Neural cell (in vitro differentiated cells): ENCODE measurements at regions not wholly inside any gene's neighbourhood (a gene's known extent, or its start where the extent isn't known, plus 50 kb on each side); places are given as distances from the start of the nearest gene placed in this dataset.

Experiments used
- EP300 ChIP-seq: fragments of 450-650 bp; conservative IDR thresholded peaks from 2 replicates; pipeline ENCODE4 v1.6.1; 2014; ENCODE audit warnings: antibody characterized with exemption, mild to moderate bottlenecking, moderate library complexity; ENCODE audit not compliant: poor library complexity, severe bottlenecking
- POLR2AphosphoS5 ChIP-seq: IDR thresholded peaks from 2 replicates; pipeline ENCODE4 v1.6.1; 2012
- RAD21 ChIP-seq: fragments of 450-650 bp; conservative IDR thresholded peaks from 2 replicates; pipeline ENCODE4 v1.6.1; 2014; ENCODE audit warnings: antibody characterized with exemption, mild to moderate bottlenecking, moderate library complexity
- TF ChIP-seq, protein P1 (sequence below): IDR thresholded peaks from 2 replicates; pipeline ENCODE4 v1.6.1; 2012; ENCODE audit warnings: borderline replicate concordance
- TF ChIP-seq, protein P2 (sequence below): fragments of 450-650 bp; IDR thresholded peaks from 2 replicates; pipeline ENCODE4 v1.5.1; 2014; ENCODE audit warnings: antibody characterized with exemption, mild to moderate bottlenecking, moderate library complexity; ENCODE audit not compliant: poor library complexity, severe bottlenecking

DNA sequence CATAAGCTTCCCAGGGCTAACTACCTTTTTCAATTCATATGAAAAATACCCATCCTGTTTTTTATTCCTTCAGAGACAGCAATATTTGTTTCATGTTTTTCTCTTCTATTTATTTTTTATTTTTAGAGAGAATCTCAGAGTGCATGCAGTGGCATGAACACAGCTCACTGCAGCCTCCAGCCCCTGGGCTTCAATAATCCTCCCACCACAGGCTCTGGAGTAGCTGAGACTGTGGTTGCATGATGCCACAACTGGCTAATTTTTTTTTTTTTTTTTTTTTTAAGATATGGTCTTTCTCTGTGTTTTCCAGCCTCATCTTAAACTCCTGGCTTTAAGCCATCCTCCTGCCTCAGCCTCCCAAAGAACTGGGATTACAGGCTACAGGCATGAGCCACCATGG, 296.7 kb upstream of the AKR1E2 start:
- TF ChIP-seq, protein P1, sequence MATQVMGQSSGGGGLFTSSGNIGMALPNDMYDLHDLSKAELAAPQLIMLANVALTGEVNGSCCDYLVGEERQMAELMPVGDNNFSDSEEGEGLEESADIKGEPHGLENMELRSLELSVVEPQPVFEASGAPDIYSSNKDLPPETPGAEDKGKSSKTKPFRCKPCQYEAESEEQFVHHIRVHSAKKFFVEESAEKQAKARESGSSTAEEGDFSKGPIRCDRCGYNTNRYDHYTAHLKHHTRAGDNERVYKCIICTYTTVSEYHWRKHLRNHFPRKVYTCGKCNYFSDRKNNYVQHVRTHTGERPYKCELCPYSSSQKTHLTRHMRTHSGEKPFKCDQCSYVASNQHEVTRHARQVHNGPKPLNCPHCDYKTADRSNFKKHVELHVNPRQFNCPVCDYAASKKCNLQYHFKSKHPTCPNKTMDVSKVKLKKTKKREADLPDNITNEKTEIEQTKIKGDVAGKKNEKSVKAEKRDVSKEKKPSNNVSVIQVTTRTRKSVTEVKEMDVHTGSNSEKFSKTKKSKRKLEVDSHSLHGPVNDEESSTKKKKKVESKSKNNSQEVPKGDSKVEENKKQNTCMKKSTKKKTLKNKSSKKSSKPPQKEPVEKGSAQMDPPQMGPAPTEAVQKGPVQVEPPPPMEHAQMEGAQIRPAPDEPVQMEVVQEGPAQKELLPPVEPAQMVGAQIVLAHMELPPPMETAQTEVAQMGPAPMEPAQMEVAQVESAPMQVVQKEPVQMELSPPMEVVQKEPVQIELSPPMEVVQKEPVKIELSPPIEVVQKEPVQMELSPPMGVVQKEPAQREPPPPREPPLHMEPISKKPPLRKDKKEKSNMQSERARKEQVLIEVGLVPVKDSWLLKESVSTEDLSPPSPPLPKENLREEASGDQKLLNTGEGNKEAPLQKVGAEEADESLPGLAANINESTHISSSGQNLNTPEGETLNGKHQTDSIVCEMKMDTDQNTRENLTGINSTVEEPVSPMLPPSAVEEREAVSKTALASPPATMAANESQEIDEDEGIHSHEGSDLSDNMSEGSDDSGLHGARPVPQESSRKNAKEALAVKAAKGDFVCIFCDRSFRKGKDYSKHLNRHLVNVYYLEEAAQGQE: no peak
- TF ChIP-seq, protein P2, sequence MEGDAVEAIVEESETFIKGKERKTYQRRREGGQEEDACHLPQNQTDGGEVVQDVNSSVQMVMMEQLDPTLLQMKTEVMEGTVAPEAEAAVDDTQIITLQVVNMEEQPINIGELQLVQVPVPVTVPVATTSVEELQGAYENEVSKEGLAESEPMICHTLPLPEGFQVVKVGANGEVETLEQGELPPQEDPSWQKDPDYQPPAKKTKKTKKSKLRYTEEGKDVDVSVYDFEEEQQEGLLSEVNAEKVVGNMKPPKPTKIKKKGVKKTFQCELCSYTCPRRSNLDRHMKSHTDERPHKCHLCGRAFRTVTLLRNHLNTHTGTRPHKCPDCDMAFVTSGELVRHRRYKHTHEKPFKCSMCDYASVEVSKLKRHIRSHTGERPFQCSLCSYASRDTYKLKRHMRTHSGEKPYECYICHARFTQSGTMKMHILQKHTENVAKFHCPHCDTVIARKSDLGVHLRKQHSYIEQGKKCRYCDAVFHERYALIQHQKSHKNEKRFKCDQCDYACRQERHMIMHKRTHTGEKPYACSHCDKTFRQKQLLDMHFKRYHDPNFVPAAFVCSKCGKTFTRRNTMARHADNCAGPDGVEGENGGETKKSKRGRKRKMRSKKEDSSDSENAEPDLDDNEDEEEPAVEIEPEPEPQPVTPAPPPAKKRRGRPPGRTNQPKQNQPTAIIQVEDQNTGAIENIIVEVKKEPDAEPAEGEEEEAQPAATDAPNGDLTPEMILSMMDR: no peak
- no peak for TF ChIP-seq EP300
- TF ChIP-seq RAD21: no peak
- no peak for TF ChIP-seq POLR2AphosphoS5
